ENCODE measurements at regions not wholly inside any gene's neighbourhood (a gene's known extent, or its start where the extent isn't known, plus 50 kb on each side); places are given as distances from the start of the nearest gene placed in this dataset.
A peak's percentile ranks its signal among the peaks of the same experiment; 100 is the strongest.

GRCh38 chr10:71045204-71045809 lies 156.9 kb upstream of the PCBD1 start:
- peak in 1 of 2 donors; percentile 18 for DNase-seq

DNA sequence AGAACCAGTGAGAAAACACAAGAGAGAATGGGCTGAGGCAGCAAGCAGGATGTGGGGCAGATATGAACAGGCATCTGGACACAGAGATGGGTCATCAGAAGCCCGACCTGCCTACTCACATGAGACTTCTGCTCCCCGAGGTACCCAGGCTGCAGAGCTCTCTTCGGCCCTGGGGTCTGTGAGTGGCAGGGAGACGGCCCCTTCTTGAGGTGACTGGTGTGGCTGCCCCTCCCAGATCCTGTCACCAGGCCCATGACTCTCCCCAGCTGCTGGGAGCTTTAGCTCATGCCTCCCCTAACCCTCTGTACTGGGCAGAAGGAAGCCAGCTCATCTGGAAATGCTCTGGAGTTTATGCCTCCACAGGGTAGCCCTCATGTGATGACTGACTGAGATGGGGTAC lies 157.6 kb upstream of the PCBD1 start:
- DNase-seq: no peak

GRCh38 chr10:71046747-71047146 lies 158.4 kb upstream of the PCBD1 start:
- DNase-seq: no peak

DNA sequence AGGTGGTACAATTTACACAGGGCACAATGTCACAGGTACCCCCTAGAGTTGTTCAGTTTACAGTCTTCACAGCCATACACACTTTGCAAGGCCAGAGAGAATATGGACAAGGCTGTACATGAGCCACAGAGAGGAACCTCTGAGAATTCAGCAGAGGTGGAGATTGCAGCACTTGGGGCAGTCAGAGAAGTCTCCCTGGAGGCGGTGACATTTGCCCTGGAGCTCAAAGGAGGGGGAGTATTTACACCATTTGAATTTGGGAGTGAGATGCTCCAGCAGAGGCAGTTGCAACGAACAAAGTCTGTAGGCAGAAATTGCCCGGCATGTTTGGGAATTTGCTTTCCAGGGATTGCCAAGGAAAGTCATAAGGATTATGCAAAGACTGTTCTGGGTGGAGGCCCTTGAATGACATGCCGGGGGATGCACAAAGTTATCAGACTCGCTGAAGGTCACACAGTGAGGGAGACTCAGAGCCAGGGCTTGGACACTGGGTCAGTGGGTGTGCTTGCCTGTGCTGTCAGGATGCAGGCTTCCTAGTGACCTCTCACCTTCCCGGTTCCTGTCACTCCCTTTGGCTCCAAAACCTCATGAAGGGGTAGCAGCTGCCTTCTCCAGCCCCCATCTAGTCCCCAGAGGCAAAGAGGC lies 160.7 kb upstream of the PCBD1 start:
- DNase-seq: no peak

- no peak for DNase-seq
Measured at GRCh38 chr10:71049994-71050393, 161.6 kb upstream of the PCBD1 start.

DNA sequence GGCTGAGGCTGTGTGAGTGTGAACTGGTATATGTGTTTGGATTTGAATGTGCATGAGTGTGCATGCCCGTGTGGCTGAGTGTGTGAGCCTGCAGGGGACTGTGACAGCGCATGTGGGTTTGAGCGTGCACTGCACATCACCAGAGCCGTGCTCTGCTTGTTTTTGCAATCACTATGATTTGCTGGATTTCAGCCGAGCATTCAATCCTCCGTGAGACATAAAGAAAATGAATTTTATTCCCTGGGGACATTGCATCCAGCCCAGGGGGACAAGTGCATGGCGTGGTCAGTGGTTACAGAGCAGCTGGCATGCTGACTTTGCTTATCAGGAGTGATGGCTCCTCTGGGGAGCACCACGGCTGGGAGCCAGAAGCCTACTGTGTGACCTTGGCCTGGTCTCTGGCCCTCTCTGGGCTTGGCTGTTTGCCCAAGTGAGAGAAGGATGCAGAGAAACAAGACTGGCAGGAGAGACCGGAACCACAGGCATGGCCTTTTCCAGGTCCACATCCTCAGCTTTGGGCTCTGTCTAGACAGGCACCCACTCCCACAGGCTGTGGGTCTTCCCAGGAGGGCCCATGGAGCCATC lies 160.2 kb upstream of the UNC5B start:
- no peak for DNase-seq

DNA sequence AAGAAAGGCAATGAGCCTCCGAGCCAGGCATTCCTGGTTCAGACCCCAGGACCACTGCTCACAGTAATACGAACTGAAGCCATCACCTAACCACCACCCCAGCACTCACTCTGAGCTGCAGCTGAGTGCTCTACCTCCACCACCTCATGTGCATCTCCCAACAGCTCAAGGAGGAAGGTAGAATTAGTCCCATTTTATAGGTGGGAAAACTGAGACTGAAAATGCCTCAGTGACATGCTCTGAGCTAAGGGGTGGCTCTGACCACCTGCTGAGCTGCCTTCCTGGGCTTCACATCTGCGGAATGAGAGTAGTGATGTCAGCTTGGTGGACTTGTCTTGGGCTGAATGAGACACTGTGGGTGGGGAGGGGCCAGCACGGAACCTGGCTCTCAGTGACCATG lies 159.7 kb upstream of the UNC5B start:
- DNase-seq: no peak

DNA sequence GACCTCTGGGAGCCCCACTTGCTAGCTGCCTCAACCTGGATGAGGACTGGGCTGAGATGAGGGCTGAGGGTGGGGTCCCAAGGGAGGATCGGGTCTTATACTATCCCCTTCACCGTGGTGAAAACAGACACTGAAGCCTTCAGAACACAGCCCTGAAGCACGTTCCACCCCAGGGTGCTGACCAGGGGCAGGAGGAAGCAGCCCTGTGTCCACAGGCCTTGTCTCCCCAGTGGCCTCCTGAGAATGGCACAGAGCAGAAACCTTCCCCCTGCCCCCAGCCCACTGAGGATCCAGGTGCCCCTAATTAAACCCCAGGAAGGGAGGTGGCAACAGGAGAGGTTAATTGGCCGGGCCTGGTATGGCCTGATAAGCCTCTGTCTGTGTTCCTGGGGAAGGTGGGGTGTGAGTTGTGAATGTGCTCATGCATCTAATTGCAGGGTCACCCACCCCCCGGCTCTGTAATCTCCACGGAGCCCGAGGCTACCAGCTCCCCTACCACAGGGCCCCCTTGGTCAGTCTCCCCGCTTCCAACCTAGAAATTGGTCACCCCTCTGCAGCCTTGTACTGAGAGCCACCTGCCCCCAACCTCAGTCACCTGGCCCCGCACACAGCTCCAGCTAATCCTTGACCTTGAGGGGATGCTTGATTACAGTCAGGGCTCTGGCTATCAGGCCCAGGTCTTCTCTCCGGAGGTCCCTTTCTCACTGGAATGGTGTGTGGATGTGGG lies 159.0 kb upstream of the UNC5B start:
- no peak for DNase-seq

- DNase-seq: no peak
Measured at GRCh38 chr10:71058308-71058707, 154.1 kb upstream of the UNC5B start.

- DNase-seq: no peak
Measured at GRCh38 chr10:71059054-71059818, 153.1 kb upstream of the UNC5B start.

DNA sequence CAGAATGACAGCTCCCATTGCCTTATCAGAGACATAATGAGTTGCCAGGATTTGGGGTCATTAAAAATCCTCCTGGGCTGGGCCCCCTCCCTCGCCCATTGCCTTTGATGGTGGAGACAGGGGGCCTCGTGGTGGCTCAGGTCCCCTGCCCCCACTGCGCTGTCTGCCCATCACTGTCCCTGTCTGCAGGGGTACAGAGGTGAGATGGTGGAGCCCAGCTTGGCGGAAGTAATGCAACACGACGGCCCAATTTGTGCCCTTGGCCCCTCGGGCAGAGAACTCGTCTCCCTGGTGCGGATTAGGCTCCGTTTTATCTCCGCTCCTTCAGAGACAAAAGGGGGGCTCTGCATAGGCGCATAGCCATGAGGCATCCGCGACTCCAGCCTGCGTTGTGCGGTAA lies 152.4 kb upstream of the UNC5B start:
- no peak for DNase-seq

GRCh38 chr10:71060476-71061426 lies 151.6 kb upstream of the UNC5B start:
- no peak for DNase-seq

- no peak for DNase-seq
Measured at GRCh38 chr10:71061472-71061871, 150.9 kb upstream of the UNC5B start.

DNA sequence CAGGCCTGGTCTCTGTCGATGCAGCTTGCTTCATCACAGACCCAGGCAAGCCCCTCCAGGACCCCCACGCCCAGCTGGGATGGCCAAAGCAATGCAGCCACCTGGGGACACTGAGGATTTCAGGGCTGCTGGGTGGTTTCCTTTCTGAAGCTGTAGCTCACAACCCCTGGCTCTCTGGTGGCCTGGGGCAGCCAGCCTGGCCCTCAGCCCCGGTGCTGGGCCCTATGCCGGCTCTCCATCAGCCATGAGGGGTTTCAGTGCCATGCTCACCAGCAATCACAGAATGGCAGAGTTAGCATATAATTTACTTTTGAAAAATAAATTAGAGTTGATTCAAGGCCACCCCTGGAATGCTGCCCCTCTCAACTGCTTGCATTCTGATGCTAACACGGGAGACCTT lies 150.2 kb upstream of the UNC5B start:
- DNase-seq: no peak

GRCh38 chr10:71063401-71063800 lies 149.0 kb upstream of the UNC5B start:
- DNase-seq: no peak

GRCh38 chr10:71064413-71065118 lies 147.8 kb upstream of the UNC5B start:
- DNase-seq: no peak

GRCh38 chr10:71065659-71066058 lies 146.7 kb upstream of the UNC5B start:
- DNase-seq: no peak

DNA sequence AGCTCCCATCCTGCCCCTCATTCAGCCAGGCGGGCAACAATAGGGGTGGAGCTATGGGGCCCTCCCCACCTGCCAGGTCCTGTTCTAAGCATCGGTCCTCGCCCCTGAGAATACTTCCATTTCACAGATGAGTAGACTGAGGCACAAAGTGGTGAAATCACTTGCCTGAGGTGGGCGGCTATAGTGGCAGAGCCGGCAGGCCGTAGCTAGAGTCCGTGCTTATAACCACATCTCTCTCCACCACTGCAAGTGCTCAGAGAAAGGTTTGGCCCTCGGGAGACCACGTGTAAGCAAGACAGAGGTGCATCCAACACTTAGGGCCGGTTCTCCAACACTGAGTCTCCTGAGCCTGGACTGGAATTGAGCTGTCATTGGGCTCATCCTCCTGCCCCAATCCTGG lies 145.8 kb upstream of the UNC5B start:
- DNase-seq: no peak

DNA sequence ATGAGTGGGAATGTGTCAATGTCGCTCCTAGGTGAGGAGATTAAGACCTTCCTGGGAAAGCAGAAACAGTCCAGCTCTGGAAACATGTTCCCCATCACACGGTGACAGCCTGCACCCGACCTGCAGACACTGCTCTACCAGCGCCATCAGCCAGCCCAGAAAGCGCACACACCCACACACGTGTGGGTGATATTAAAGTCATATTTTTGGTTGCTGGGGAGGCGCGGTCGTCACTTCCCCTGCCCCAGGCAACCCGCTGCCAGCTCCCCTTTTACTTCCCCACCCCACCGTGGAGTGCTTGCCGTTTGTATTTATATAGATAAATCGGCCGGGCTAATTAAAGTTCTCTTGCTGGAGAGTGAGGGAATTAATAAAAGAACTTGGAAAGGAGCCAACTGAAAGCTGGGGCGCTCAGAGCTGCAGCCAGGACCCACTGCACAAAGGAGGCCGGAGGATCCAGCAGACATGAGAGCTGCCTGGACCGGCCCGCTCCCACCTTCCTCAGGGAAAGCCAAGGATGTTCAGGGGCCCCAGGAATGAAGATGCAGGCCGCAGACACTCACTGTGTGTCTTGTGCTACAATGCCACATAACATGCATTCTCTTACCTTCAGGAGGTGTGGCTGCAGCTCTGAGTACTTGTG lies 145.2 kb upstream of the UNC5B start:
- DNase-seq: no peak

DNA sequence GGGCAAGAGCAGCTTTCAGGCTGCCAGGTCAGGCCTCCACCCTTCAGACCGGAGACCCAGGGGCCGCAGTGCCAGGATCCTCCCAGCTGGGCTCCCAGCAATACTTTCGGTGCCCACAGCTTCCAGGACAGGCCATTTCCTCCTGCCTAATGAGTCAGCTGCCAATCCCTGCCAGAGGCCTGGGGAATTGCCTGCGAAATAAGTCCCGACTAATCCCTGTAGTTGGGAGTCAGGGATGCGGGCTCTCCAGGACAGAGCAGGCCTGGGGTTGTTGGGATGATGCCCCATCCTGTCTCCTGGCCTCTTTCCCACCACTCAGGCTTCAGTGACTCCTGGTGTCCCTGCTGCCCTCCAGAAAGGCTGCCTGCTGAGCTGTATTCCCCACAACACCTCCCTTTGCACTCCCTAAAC lies 143.5 kb upstream of the UNC5B start:
- DNase-seq: no peak
